GM23338 (cell line): ENCODE measurements at regions not wholly inside any gene's neighbourhood (a gene's known extent, or its start where the extent isn't known, plus 50 kb on each side); places are given as distances from the start of the nearest gene placed in this dataset.

ENCODE experiments used
- ATAC-seq: fragments of 200-7000 bp; cut with Tn5 transposase; 3 replicates; pipeline ENCODE4 v1.9.1; 2020
- DNase-seq: peaks from one replicate; pipeline ENCODE4 v3.0.0-alpha.2; 2015; ENCODE audit warnings: low spot score
- H2AFZ ChIP-seq: fragments of 200-600 bp; sonication (generic); 2 replicates; pipeline ENCODE4 v1.8.0; 2016; ENCODE audit warnings: antibody characterized with exemption, mild to moderate bottlenecking, moderate library complexity
- H3F3A ChIP-seq: fragments of 200-600 bp; sonication (generic); replicated peaks from 2 replicates; pipeline ENCODE4 v1.8.0; 2017; ENCODE audit warnings: antibody characterized with exemption, mixed run types, low read depth
- H3K27ac ChIP-seq: fragments of 200-600 bp; sonication (generic); 2 replicates; pipeline ENCODE4 v1.6.1; 2016; ENCODE audit warnings: low read depth
- H3K27me3 ChIP-seq: fragments of 200-600 bp; sonication (generic); 2 replicates; pipeline ENCODE4 v1.8.0; 2016; ENCODE audit warnings: mild to moderate bottlenecking, mixed run types, moderate library complexity; ENCODE audit not compliant: insufficient read depth
- H3K36me3 ChIP-seq: fragments of 200-600 bp; sonication (generic); 2 replicates; pipeline ENCODE4 v1.8.0; 2016; ENCODE audit warnings: mild to moderate bottlenecking; ENCODE audit not compliant: insufficient read depth
- H3K4me1 ChIP-seq: fragments of 200-600 bp; sonication (generic); 2 replicates; pipeline ENCODE4 v1.8.0; 2016; ENCODE audit warnings: mild to moderate bottlenecking, moderate library complexity; ENCODE audit not compliant: insufficient read depth
- H3K4me2 ChIP-seq: fragments of 200-600 bp; sonication (generic); 2 replicates; pipeline ENCODE4 v1.7.1; 2017; ENCODE audit warnings: mixed run types
- H3K4me3 ChIP-seq: fragments of 200-600 bp; sonication (generic); 2 replicates; pipeline ENCODE4 v1.6.1; 2016; ENCODE audit warnings: mixed run types
- H3K79me2 ChIP-seq: fragments of 200-600 bp; sonication (generic); replicated peaks from 2 replicates; pipeline ENCODE4 v1.8.0; 2017; ENCODE audit warnings: mild to moderate bottlenecking; ENCODE audit not compliant: insufficient read depth
- H3K9me2 ChIP-seq: fragments of 200-600 bp; sonication (generic); 2 replicates; pipeline ENCODE4 v1.8.0; 2017; ENCODE audit not compliant: insufficient read depth
- H4K20me1 ChIP-seq: fragments of 200-600 bp; sonication (generic); replicated peaks from 2 replicates; pipeline ENCODE4 v1.8.0; 2017; ENCODE audit warnings: mild to moderate bottlenecking; ENCODE audit not compliant: insufficient read depth
- H3K27ac Mint-ChIP-seq: 2 replicates; pipeline ENCODE4 v1.8.0; 2020; ENCODE audit warnings: inconsistent platforms, mild to moderate bottlenecking, moderate library complexity, mixed read lengths
- H3K27me3 Mint-ChIP-seq: 3 replicates; pipeline ENCODE4 v1.8.0; 2022; ENCODE audit warnings: low read depth, mild to moderate bottlenecking, moderate library complexity, mixed read lengths, inconsistent platforms; ENCODE audit not compliant: insufficient read depth, poor library complexity
- H3K36me3 Mint-ChIP-seq: 3 replicates; pipeline ENCODE4 v1.8.0; 2021; ENCODE audit warnings: low read depth, mild to moderate bottlenecking, inconsistent platforms, moderate library complexity, mixed read lengths
- H3K4me1 Mint-ChIP-seq: 3 replicates; pipeline ENCODE4 v1.8.0; 2020; ENCODE audit warnings: mild to moderate bottlenecking, inconsistent platforms, mixed read lengths
- H3K4me3 Mint-ChIP-seq: 3 replicates; pipeline ENCODE4 v1.8.0; 2021; ENCODE audit warnings: moderate library complexity, mild to moderate bottlenecking, inconsistent platforms, mixed read lengths
- H3K9me3 Mint-ChIP-seq: 3 replicates; pipeline ENCODE4 v1.8.0; 2020; ENCODE audit warnings: moderate library complexity, mild to moderate bottlenecking, inconsistent platforms, mixed read lengths
- CREB1 ChIP-seq: fragments of 250-450 bp; sonication (Bioruptor Pico); IDR thresholded peaks from 2 replicates; pipeline ENCODE4 v1.5.0; 2020; ENCODE audit warnings: low read depth, mild to moderate bottlenecking, moderate library complexity
- ETS1 ChIP-seq: IDR thresholded peaks from 2 replicates; pipeline ENCODE4 v1.6.1; 2016; ENCODE audit warnings: antibody characterized with exemption
- EZH2 ChIP-seq: fragments of 200-600 bp; sonication (generic); IDR thresholded peaks from one replicate; pipeline ENCODE4 v1.8.0; 2017; ENCODE audit warnings: antibody characterized with exemption, mild to moderate bottlenecking, low read depth; ENCODE audit not compliant: unreplicated experiment
- EZH2phosphoT487 ChIP-seq: fragments of 200-600 bp; sonication (generic); IDR thresholded peaks from one replicate; pipeline ENCODE4 v1.8.1; 2018; ENCODE audit warnings: antibody characterized with exemption; ENCODE audit not compliant: unreplicated experiment
- JUNB ChIP-seq: IDR thresholded peaks from one replicate; pipeline ENCODE4 v1.6.1; 2016; ENCODE audit warnings: antibody characterized with exemption; ENCODE audit not compliant: unreplicated experiment
- NANOG ChIP-seq: IDR thresholded peaks from 2 replicates; pipeline ENCODE4 v1.6.1; 2016; ENCODE audit warnings: antibody characterized with exemption, borderline replicate concordance
- POLR2AphosphoS5 ChIP-seq: IDR thresholded peaks from 2 replicates; pipeline ENCODE4 v1.6.1; 2016; ENCODE audit warnings: antibody characterized with exemption, low read depth
- STAT1 ChIP-seq: IDR thresholded peaks from one replicate; pipeline ENCODE4 v1.6.1; 2016; ENCODE audit warnings: antibody characterized with exemption; ENCODE audit not compliant: unreplicated experiment
- ZNF114 ChIP-seq: fragments of 250-450 bp; sonication (Bioruptor Pico); IDR thresholded peaks from 2 replicates; pipeline ENCODE4 v1.5.0; 2020; ENCODE audit warnings: mild to moderate bottlenecking, moderate library complexity
- ZNF331 ChIP-seq: fragments of 250-450 bp; sonication (Bioruptor Pico); IDR thresholded peaks from 2 replicates; pipeline ENCODE4 v1.5.0; 2020; ENCODE audit warnings: low read depth, mild to moderate bottlenecking, moderate library complexity
- ZNF462 ChIP-seq: fragments of 250-450 bp; sonication (Bioruptor Pico); IDR thresholded peaks from 2 replicates; pipeline ENCODE4 v1.5.0; 2020; ENCODE audit warnings: mild to moderate bottlenecking, moderate library complexity
- TF ChIP-seq, protein P1 (sequence below), 2 experiments: fragments of 200-600 bp in 1 of 2; sonication (generic) in 1 of 2; conservative IDR thresholded peaks; 2 replicates each; pipeline versions ENCODE4 v1.5.1 to v1.6.1; 2016 to 2017; ENCODE audit warnings: antibody characterized with exemption in 2 of 2, low read depth in 2 of 2, mild to moderate bottlenecking in 2 of 2, moderate library complexity in 1 of 2

- TF ChIP-seq, protein P1, sequence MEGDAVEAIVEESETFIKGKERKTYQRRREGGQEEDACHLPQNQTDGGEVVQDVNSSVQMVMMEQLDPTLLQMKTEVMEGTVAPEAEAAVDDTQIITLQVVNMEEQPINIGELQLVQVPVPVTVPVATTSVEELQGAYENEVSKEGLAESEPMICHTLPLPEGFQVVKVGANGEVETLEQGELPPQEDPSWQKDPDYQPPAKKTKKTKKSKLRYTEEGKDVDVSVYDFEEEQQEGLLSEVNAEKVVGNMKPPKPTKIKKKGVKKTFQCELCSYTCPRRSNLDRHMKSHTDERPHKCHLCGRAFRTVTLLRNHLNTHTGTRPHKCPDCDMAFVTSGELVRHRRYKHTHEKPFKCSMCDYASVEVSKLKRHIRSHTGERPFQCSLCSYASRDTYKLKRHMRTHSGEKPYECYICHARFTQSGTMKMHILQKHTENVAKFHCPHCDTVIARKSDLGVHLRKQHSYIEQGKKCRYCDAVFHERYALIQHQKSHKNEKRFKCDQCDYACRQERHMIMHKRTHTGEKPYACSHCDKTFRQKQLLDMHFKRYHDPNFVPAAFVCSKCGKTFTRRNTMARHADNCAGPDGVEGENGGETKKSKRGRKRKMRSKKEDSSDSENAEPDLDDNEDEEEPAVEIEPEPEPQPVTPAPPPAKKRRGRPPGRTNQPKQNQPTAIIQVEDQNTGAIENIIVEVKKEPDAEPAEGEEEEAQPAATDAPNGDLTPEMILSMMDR (conservative IDR thresholded peaks at IDR 0.05; ENCODE audit: low read depth in 2 of 2): no peak
- no peak for TF ChIP-seq JUNB
- TF ChIP-seq ZNF114: no peak
- no peak for TF ChIP-seq NANOG
- TF ChIP-seq STAT1: no peak
- no peak for TF ChIP-seq ETS1
- TF ChIP-seq ZNF331 (CRISPR knock-in tag): no peak
Observed at GRCh38 chr11:114914231-114915005, 236.1 kb downstream of the NXPE2 start (continued).

- H3K27ac ChIP-seq: no peak overlapping the region
- no peaks in the 10 kb centered on the region for H3K9me3 Mint-ChIP-seq
- no peak overlapping the region for H3K4me3 Mint-ChIP-seq
- no peaks in the 10 kb centered on the region for H3K4me1 Mint-ChIP-seq
- no peak for ATAC-seq
- DNase-seq: no peak
- H2AFZ ChIP-seq: no peak overlapping the region
- H3K36me3 Mint-ChIP-seq: no peaks in the 10 kb centered on the region
- H3K4me3 ChIP-seq: no peak overlapping the region
- peaks cover 4% of the 10 kb centered on the region for H3K27me3 Mint-ChIP-seq
- no peaks in the 10 kb centered on the region for H4K20me1 ChIP-seq
- H3K9me2 ChIP-seq: peaks cover 7% of the 10 kb centered on the region; the same call in 1 of the 2 replicates
- no peak overlapping the region for H3K4me2 ChIP-seq
- H3K79me2 ChIP-seq: no peaks in the 10 kb centered on the region
- H3K36me3 ChIP-seq: no peaks in the 10 kb centered on the region
- no peaks in the 10 kb centered on the region for H3K27me3 ChIP-seq
- no peak overlapping the region for H3K27ac Mint-ChIP-seq
- H3F3A ChIP-seq: no peaks in the 10 kb centered on the region
- H3K4me1 ChIP-seq: no peaks in the 10 kb centered on the region
- TF ChIP-seq EZH2phosphoT487: no peak
- TF ChIP-seq NANOG: no peak
- TF ChIP-seq CREB1 (CRISPR knock-in tag): no peak
- TF ChIP-seq STAT1: no peak
- no peak for TF ChIP-seq EZH2
- no peak for TF ChIP-seq POLR2AphosphoS5
- no peak for TF ChIP-seq ZNF331 (CRISPR knock-in tag)
- no peak for TF ChIP-seq ZNF462 (CRISPR knock-in tag)
- TF ChIP-seq ETS1: no peak
Observed at GRCh38 chr11:114915871-114916805, 237.8 kb downstream of the NXPE2 start.
